HAP-1 (cell line): ENCODE measurements at regions not wholly inside any gene's neighbourhood (a gene's known extent, or its start where the extent isn't known, plus 50 kb on each side); places are given as distances from the start of the nearest gene placed in this dataset.

Experiments used
- DNase-seq, 2 experiments: peaks; one replicate each; pipeline ENCODE4 v3.0.0-alpha.2; 2016 to 2020; ENCODE audit warnings: low spot score in 2 of 2
- H3K27me3 ChIP-seq: fragments of 250-450 bp; sonication (Bioruptor Pico); 2 replicates; pipeline ENCODE4 v1.5.1; 2020; ENCODE audit warnings: low read depth, mild to moderate bottlenecking, moderate library complexity
- H3K36me3 ChIP-seq: fragments of 250-450 bp; sonication (Bioruptor Pico); replicated peaks from 2 replicates; pipeline ENCODE4 v1.5.1; 2020; ENCODE audit warnings: mild to moderate bottlenecking
- H3K4me1 ChIP-seq: fragments of 250-450 bp; sonication (Bioruptor Pico); 2 replicates; pipeline ENCODE4 v1.5.1; 2020; ENCODE audit warnings: mild to moderate bottlenecking
- H3K4me3 ChIP-seq: fragments of 250-450 bp; sonication (Bioruptor Pico); 2 replicates; pipeline ENCODE4 v1.5.1; 2020; ENCODE audit warnings: mild to moderate bottlenecking, moderate library complexity
- H3K9me3 ChIP-seq: fragments of 250-450 bp; sonication (Bioruptor Pico); 2 replicates; pipeline ENCODE4 v1.5.1; 2020; ENCODE audit warnings: mild to moderate bottlenecking, moderate library complexity
- in situ Hi-C: fragments of 300-500 bp; cut with MboI; formaldehyde crosslinking; loops from 3 replicates; pipeline ENCODE4 v1.14.3; 2020; ENCODE audit warnings: low sequenced_read_pairs, inconsistent platforms, mixed read lengths

DNA sequence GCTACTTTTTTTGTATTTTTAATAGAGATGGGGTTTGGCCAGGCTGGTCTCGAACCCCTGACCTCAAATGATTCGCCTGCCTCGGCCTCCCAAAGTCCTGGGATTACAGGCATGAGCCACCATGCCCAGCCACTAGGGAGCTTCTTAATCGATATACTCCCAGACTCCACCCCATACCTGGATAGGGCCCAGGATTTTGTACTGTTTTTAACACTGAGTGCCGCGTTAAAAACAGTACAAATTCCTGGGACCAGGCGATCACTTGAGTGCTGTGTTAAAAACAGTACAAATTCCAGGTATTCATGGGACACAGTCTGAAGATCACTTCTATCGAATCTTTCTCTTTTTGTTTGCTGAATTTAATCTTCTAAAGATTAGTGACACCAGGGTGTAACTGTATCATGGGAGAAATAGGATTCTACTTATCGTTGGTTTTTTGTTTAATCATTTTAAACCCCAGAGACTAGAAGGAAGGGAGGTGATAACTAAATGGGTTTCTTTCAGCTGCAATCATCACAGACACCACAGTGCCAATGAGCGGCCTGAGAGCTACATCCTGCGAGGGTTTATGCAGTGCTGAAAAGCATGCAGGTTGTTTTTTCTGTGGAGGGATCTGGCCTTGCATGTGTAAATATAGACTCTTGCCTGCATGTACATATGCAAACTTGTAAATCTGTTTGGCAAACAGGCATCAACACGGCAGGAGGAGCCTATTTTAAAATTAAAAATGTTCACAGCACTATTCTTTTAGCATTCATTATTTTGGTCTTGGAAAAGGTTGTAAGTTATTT lies 303.8 kb upstream of the WWC1 start:
- no peak for DNase-seq
- H3K4me1 ChIP-seq = no peaks in the 10 kb centered on the region
- in situ Hi-C loops = no loop called here

DNA sequence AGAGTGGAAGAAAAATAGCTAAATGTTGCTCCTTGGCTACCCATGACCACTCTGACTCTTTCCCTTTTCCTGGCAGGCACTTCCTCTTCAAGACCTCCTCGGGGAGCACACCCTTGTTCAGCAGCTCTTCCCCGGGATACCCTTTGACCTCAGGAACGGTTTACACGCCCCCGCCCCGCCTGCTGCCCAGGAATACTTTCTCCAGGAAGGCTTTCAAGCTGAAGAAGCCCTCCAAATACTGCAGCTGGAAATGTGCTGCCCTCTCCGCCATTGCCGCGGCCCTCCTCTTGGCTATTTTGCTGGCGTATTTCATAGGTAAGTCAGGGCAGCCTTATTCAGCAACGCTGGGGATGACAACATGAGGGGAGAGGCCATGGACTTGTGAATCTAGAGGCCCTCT lies 298.6 kb upstream of the WWC1 start:
- Histone ChIP-seq H3K4me3 (no peak overlapping the region), H3K9me3 (no peaks in the 10 kb centered on the region), H3K27me3 (no peaks in the 10 kb centered on the region), H3K36me3 (no peaks in the 10 kb centered on the region), H3K4me1 (no peaks in the 10 kb centered on the region)
- no peak for DNase-seq
- in situ Hi-C loops = no loop called here

More for the DNA sequence above, 303.8 kb upstream of the WWC1 start:
- no peaks in the 10 kb centered on the region for H3K9me3 ChIP-seq
- no peaks in the 10 kb centered on the region for H3K36me3 ChIP-seq
- H3K27me3 ChIP-seq = peaks cover 8% of the 10 kb centered on the region
- no peak overlapping the region for H3K4me3 ChIP-seq

DNA sequence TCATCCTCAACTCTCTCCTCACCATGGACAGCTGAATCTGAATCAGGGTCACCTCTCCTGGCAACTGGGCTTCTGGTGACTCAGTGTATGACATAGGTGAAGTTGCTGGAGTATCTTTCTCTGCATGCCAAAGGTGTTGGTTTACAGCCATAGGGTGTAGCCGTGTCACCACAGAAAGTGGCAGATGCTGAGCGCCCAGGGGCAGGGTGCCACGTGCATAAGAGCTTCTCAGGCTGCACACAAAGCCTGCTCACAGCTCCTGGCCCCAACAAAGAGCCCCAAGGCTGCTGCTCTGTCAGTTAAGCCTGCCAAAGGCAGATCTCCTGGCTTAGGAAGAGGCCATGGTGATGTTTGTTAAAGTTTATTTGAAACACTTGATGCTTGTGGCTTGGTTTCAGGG lies 297.7 kb upstream of the WWC1 start:
- DNase-seq = no peak
- in situ Hi-C loops = no loop called here
- no peak overlapping the region for H3K4me3 ChIP-seq
- no peaks in the 10 kb centered on the region for H3K27me3 ChIP-seq
- H3K9me3 ChIP-seq = no peaks in the 10 kb centered on the region
- no peaks in the 10 kb centered on the region for H3K4me1 ChIP-seq
- no peaks in the 10 kb centered on the region for H3K36me3 ChIP-seq

DNA sequence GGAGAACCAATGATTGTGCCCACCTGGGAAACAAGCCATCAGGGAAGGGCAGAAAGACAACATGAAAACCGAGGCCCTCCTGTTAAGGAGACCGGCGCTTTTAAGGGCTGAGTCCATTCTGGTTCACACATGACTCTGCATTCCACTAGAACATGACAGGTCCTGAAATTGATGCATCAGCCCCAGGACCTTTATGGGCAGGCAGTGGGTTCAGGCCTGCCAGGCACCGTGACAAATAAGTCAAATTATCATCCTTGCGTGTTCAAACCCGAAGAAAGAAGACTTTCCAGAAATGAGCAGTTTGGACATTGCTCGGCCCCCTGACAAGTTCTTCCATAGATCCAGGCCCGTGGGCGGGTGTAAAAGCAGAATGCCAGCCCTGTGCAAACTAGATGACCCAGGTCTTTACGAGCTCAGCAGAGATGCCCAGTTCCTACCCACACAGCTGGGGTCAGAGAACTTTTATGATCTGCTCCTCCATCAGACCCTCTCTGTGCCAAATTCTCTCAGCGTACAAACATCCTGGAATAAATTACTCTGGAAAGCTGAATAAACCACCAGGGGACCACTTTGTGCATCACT lies 295.5 kb upstream of the WWC1 start:
- Histone ChIP-seq H3K4me1 (no peaks in the 10 kb centered on the region), H3K27me3 (no peaks in the 10 kb centered on the region), H3K36me3 (no peaks in the 10 kb centered on the region), H3K4me3 (no peak overlapping the region), H3K9me3 (no peaks in the 10 kb centered on the region)
- DNase-seq = no peak
- in situ Hi-C loops = no loop called here

DNA sequence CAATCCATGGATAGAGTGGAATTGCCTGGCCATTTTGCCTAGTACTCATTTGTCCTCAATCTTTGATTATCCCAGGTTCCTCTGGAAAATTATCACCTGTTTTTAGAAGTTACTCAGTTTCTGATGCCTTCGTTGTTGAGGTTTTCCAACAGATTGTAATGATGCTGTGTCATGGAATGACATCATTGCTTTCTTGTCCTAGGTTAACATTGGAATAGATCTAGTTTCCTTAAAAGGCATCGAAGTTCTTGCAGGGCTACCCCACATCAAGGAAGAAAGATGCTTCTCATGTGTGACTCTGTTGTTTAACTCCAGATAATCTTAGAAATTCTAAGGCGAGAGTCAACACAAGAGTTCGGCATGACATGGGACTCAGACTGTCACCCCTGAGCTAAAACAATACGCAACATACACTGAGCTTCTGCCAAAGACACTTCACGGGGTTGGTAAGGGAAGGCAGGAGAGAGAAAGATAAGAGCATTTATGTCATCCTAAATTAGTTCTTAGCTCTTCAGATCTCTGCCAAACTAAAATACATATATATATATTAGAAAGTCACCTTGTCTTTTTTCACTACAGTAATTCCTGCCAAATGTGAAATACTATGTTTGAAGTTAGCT lies 293.2 kb upstream of the WWC1 start:
- in situ Hi-C loops = no loop called here
- no peaks in the 10 kb centered on the region for H3K36me3 ChIP-seq
- H3K4me3 ChIP-seq = no peak overlapping the region
- no peak for DNase-seq
- no peaks in the 10 kb centered on the region for H3K9me3 ChIP-seq
- no peaks in the 10 kb centered on the region for H3K27me3 ChIP-seq
- no peaks in the 10 kb centered on the region for H3K4me1 ChIP-seq

DNA sequence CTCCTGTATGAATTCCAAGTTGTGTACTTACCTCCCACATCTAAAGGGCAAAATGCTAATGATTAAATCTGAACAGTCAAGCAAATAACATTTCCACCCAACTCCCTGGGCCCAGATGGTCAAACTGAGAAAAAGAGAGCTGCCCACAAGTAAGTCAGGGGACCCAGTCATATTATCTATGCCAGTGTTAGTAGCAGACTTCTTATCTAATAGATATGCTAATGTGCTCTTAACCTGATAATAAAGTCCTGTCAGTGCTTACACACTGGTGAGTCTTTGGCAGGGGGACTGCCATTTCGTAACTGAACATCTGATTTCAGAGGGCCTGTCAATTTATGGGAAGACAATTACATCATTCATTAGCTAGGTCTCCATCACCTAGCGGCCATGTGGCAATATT lies 292.3 kb upstream of the WWC1 start:
- Histone ChIP-seq H3K4me1 (no peaks in the 10 kb centered on the region), H3K9me3 (no peaks in the 10 kb centered on the region), H3K27me3 (no peaks in the 10 kb centered on the region), H3K4me3 (no peak overlapping the region), H3K36me3 (no peaks in the 10 kb centered on the region)
- in situ Hi-C loops = no loop called here
- DNase-seq = no peak

DNA sequence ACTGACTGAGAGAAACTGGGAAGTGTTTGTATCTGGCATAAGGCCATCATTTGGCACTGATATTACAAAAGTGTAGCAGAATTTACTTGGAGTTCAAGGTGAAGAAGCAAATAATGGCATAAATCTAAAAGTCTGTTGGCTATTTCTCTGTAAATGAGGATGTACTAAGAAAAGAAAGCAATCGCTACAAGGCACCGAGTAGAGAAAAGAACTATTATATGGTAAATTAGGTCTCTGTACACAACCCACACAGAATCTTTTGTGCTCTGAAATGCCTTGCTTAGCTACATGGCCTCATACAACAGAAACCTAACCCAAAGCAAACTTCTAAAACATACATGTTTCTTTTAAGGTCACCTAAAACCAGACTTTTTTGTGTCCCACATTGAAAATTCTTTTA lies 290.1 kb upstream of the WWC1 start:
- DNase-seq = no peak
- H3K9me3 ChIP-seq = no peaks in the 10 kb centered on the region
- H3K4me3 ChIP-seq = no peak overlapping the region
- H3K27me3 ChIP-seq = no peaks in the 10 kb centered on the region
- in situ Hi-C loops = no loop called here
- H3K4me1 ChIP-seq = no peaks in the 10 kb centered on the region
- H3K36me3 ChIP-seq = no peaks in the 10 kb centered on the region

DNA sequence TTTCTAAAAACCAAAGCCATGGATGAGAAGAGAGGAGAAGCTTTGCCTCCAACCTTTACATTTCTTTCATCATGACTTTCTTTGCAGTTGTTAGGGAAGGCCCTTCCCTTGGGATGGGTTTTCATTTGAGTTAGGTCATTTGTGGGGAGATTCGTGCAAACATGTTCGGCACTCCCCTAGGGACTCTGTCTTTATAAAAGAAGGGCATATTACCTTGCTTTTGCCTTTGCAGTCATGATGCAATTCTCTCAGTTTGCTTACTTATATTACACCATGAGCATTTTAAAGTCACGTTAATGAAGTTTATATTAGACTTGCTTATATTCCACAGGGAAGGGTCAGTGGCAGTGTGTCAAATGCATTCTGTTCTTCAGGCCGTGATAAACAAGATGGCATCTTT lies 289.3 kb upstream of the WWC1 start:
- in situ Hi-C loops = no loop called here
- no peaks in the 10 kb centered on the region for H3K4me1 ChIP-seq
- H3K4me3 ChIP-seq = no peak overlapping the region
- H3K27me3 ChIP-seq = no peaks in the 10 kb centered on the region
- H3K36me3 ChIP-seq = no peaks in the 10 kb centered on the region
- no peaks in the 10 kb centered on the region for H3K9me3 ChIP-seq
- DNase-seq = no peak

DNA sequence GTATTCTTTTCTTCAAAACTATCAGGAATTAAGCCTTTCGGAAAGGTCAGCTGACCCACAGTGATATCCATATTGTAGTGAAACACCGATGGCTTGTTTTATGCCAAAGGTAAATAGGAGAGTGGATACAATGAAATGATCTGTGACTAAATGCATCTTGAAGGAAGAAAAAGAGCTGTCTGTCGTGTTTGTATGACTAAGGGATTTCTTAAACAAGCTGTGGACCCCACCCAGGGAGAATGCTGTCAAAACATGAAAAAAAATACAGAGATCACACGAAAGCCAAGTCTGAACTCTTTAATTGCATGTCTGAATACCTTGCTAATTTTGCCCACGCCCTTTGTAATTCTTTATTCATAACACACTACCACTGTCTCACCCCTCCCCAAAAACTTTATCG lies 286.4 kb upstream of the WWC1 start:
- Histone ChIP-seq H3K36me3 (no peaks in the 10 kb centered on the region), H3K9me3 (no peaks in the 10 kb centered on the region), H3K27me3 (no peaks in the 10 kb centered on the region), H3K4me3 (no peak overlapping the region), H3K4me1 (no peaks in the 10 kb centered on the region)
- DNase-seq = no peak
- in situ Hi-C loops = no loop called here

DNA sequence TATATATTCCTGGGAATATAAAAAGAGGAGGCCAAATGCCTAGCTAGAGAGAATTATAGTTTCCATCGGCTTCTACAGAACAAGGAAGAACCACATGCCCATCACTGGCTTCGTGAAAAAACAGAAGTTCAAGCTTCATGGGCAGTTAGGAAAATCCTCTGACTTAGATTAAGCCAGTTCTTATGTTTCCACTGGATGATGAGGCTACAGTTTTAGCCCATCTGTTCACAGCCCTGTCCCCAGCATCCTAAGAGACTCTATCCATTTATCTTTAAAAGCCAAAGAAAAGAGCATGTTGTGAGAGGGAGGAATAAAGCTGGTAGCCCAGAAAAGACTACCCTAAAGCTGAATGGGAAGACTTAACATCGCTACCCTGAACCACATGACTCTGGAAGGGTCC lies 285.5 kb upstream of the WWC1 start:
- DNase-seq = no peak
- Histone ChIP-seq H3K36me3 (no peaks in the 10 kb centered on the region), H3K4me1 (no peaks in the 10 kb centered on the region), H3K9me3 (no peaks in the 10 kb centered on the region), H3K4me3 (no peak overlapping the region), H3K27me3 (0 out of 2 replicates have a peak, but pooled peaks cover 7% of the 10 kb centered on the region)
- in situ Hi-C loops = no loop called here

DNA sequence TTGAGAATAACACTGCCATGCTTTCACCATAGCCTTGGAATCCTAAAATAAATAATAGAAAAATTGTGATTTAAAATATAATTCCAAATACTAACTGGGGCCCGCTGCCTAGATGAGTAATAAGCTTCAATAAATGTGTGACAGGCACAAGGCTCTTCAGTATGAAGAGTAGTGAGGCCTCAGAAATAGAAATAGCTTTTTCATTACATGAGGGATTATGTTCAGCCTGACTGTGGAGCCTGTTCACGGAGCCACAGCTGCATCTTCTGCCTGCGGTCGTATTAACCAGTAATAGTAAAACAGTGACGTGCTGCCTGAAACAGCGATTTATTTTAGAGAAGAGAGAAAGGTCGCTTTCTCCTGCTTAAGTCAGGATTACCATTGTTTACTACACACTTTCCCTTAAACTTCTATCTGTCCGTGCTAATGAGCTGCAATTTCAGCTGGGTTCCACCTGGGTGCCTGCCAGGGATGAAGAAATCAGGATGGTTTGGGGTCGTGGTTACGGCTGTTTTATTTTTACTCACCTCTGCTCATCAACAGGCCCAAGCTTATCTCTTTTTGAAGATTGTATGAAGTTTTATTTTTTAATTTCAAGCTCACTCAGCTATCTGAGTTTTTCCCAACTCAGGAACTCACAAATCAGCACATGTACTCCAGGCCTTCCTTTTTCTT lies 284.9 kb upstream of the WWC1 start:
- no peaks in the 10 kb centered on the region for H3K4me1 ChIP-seq
- no peaks in the 10 kb centered on the region for H3K9me3 ChIP-seq
- H3K4me3 ChIP-seq = no peak overlapping the region
- peaks cover 9% of the 10 kb centered on the region; the same call in 1 of the 2 replicates for H3K27me3 ChIP-seq
- H3K36me3 ChIP-seq = no peaks in the 10 kb centered on the region
- in situ Hi-C loops = no loop called here
- no peak for DNase-seq

DNA sequence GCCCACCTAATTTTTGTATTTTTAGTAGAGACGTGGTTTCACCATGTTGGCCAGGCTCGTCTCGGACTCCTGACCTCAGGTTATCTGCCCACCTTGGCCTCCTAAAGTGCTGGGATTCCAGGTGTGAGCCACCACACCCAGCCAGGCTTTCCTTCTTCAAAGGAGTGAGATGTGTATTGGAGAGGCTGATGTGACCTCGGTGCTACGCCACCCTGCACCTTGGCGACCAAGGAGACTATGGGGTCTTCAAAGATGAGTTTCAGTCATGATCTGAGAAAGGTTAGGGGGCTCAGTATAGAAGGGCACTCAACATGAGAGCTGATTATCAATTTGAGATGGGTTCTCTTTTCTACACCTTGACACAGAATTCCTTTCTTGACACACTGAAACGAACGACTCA lies 284.2 kb upstream of the WWC1 start:
- no peaks in the 10 kb centered on the region for H3K4me1 ChIP-seq
- no peaks in the 10 kb centered on the region for H3K9me3 ChIP-seq
- H3K4me3 ChIP-seq = no peak overlapping the region
- H3K36me3 ChIP-seq = no peaks in the 10 kb centered on the region
- in situ Hi-C loops = no loop called here
- no peak for DNase-seq
- H3K27me3 ChIP-seq = peaks cover 12% of the 10 kb centered on the region; the same call in 1 of the 2 replicates

DNA sequence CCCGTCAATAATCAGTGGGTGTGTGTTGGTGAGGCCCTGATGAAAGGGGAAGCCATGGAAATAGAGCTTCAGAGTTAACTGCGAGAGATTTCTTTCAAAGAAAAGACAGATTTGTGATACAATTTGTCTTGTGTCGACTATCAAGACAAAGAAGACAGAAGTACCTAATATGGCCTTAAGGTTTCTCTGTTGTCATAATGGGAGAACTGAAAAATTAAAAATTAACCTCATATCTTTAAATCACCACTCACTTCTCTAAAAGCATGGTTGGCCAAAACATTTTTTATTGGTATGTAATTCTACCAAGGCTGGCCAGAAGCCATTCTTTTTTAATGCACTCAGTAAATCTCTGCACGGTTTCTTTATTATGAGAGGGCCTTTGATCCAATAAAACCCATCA lies 282.9 kb upstream of the WWC1 start:
- Histone ChIP-seq H3K27me3 (peaks cover 12% of the 10 kb centered on the region; the same call in 1 of the 2 replicates), H3K36me3 (no peaks in the 10 kb centered on the region), H3K4me1 (no peaks in the 10 kb centered on the region), H3K9me3 (no peaks in the 10 kb centered on the region), H3K4me3 (no peak overlapping the region)
- no peak for DNase-seq
- in situ Hi-C loops = no loop called here

DNA sequence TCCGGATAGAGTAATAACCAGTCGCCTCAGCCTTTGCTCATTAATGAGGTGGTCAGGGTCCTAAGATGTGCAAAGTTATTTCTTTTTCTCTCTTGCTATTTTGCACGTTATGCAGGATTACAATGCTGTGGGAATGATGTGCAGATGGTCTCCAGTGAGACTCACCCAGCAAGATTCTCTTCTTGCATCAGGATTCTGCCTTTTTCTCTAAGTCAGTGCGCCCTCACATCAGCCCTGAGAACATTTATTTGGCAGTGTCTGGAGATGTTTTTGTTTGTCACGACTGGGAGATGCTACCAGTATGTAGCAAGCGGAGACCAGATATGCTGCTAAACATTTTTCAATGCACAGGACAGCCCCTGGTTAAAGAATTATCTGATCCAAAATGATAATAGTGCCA lies 280.3 kb upstream of the WWC1 start:
- Histone ChIP-seq H3K27me3 (peaks cover 12% of the 10 kb centered on the region; the same call in 1 of the 2 replicates), H3K4me3 (no peak overlapping the region), H3K9me3 (no peaks in the 10 kb centered on the region), H3K36me3 (no peaks in the 10 kb centered on the region), H3K4me1 (no peaks in the 10 kb centered on the region)
- in situ Hi-C loops = no loop called here
- DNase-seq = no peak
